Loucy (cell line): ENCODE measurements at regions not wholly inside any gene's neighbourhood (a gene's known extent, or its start where the extent isn't known, plus 50 kb on each side); places are given as distances from the start of the nearest gene placed in this dataset.
"Not testable (repeated sequence)": the region's sequence is repeated elsewhere in the genome, so short reads cannot be mapped to it uniquely, and the experiment has no call there.

Experiments used
- H2AFZ ChIP-seq: fragments of 200-600 bp; sonication (generic); 2 replicates; pipeline ENCODE4 v1.6.0; 2016; ENCODE audit warnings: antibody characterized with exemption, mild to moderate bottlenecking, low read length, moderate library complexity
- H3F3A ChIP-seq: fragments of 200-600 bp; 2 replicates; pipeline ENCODE4 v1.6.0; 2016; ENCODE audit warnings: antibody characterized with exemption, low read depth, mild to moderate bottlenecking
- H3K27me3 ChIP-seq: fragments of 200-600 bp; sonication (generic); 2 replicates; pipeline ENCODE4 v1.6.1; 2014; ENCODE audit warnings: low read length, mild to moderate bottlenecking; ENCODE audit not compliant: insufficient read depth, poor library complexity, severe bottlenecking
- H3K36me3 ChIP-seq: fragments of 200-600 bp; sonication (generic); 2 replicates; pipeline ENCODE4 v1.6.1; 2016; ENCODE audit warnings: low read length; ENCODE audit not compliant: insufficient read depth
- H3K4me1 ChIP-seq: fragments of 200-600 bp; sonication (generic); 2 replicates; pipeline ENCODE4 v1.5.1; 2014; ENCODE audit warnings: low read length, mild to moderate bottlenecking; ENCODE audit not compliant: insufficient read depth, poor library complexity, severe bottlenecking
- H3K4me2 ChIP-seq: fragments of 200-600 bp; sonication (generic); 2 replicates; pipeline ENCODE4 v1.6.0; 2014; ENCODE audit warnings: antibody characterized with exemption, low read length, low read depth, mild to moderate bottlenecking; ENCODE audit not compliant: poor library complexity, severe bottlenecking
- H3K4me3 ChIP-seq: fragments of 200-600 bp; sonication (generic); 2 replicates; pipeline ENCODE4 v1.5.1; 2014; ENCODE audit warnings: low read length, mild to moderate bottlenecking, mixed read lengths; ENCODE audit not compliant: poor library complexity, severe bottlenecking
- H3K79me2 ChIP-seq: fragments of 200-600 bp; sonication (generic); 2 replicates; pipeline ENCODE4 v1.6.1; 2014; ENCODE audit warnings: low read length; ENCODE audit not compliant: insufficient read depth
- H3K9ac ChIP-seq: fragments of 200-600 bp; sonication (generic); 2 replicates; pipeline ENCODE4 v1.6.0; 2014; ENCODE audit warnings: mild to moderate bottlenecking, low read depth, low read length, moderate library complexity; ENCODE audit not compliant: poor library complexity, severe bottlenecking
- H3K9me2 ChIP-seq: fragments of 200-600 bp; sonication (generic); replicated peaks from 2 replicates; pipeline ENCODE4 v1.6.1; 2016; ENCODE audit warnings: low read depth, low read length, mixed read lengths
- H3K9me3 ChIP-seq: fragments of 200-600 bp; sonication (generic); 2 replicates; pipeline ENCODE4 v1.6.1; 2014; ENCODE audit warnings: mild to moderate bottlenecking, antibody characterized with exemption, low read length, low read depth; ENCODE audit not compliant: insufficient read depth
- H4K20me1 ChIP-seq: fragments of 200-600 bp; sonication (generic); 2 replicates; pipeline ENCODE4 v1.6.0; 2014; ENCODE audit warnings: antibody characterized with exemption, low read length, mild to moderate bottlenecking; ENCODE audit not compliant: insufficient read depth, poor library complexity, severe bottlenecking

GRCh38 chr2:87569689-87570397 is 178.0 kb upstream of the PLGLB2 start:
- H3F3A ChIP-seq, H3K36me3 ChIP-seq, H3K9ac ChIP-seq, H3K9me2 ChIP-seq, H3K9me3 ChIP-seq, H3K4me3 ChIP-seq, H3K4me1 ChIP-seq, H3K27me3 ChIP-seq, H4K20me1 ChIP-seq, H2AFZ ChIP-seq, H3K79me2 ChIP-seq, H3K4me2 ChIP-seq: not testable (repeated sequence)

- not testable (repeated sequence) for H3K9me3 ChIP-seq, H3K9me2 ChIP-seq, H3K4me2 ChIP-seq, H3K4me1 ChIP-seq, H2AFZ ChIP-seq, H4K20me1 ChIP-seq, H3K9ac ChIP-seq, H3K36me3 ChIP-seq, H3K27me3 ChIP-seq, H3K4me3 ChIP-seq, H3K79me2 ChIP-seq, H3F3A ChIP-seq
Measured at GRCh38 chr2:87571889-87572465, 175.9 kb upstream of the PLGLB2 start.

DNA sequence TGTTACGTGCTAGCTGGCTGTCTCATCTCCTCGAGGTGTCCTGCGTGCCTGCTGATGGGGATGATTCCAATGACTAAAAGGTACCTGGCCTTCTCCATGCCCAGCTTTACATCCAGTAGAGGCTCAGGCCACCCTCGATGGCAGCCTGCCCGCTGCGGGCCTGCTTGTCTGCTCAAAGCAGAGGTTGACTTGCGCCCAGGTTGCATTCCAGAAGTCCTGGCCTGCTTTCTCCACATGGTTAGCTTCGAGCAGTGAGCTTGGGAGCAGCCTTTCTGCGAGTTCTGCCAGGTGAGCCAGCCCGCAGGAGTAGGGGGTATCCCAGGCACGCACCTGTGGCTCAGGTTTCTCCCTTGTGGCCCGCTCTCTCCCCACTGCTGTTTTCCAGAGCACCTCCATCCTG is 175.0 kb upstream of the PLGLB2 start:
- not testable (repeated sequence) for H3K79me2 ChIP-seq, H3K9me2 ChIP-seq, H3K9ac ChIP-seq, H3F3A ChIP-seq, H3K4me2 ChIP-seq, H3K4me3 ChIP-seq, H4K20me1 ChIP-seq, H3K27me3 ChIP-seq, H3K9me3 ChIP-seq, H3K4me1 ChIP-seq, H3K36me3 ChIP-seq, H2AFZ ChIP-seq

GRCh38 chr2:87573386-87574192 is 174.3 kb upstream of the PLGLB2 start:
- not testable (repeated sequence) for H3K36me3 ChIP-seq, H3K9ac ChIP-seq, H2AFZ ChIP-seq, H4K20me1 ChIP-seq, H3K4me3 ChIP-seq, H3K4me2 ChIP-seq, H3K4me1 ChIP-seq, H3F3A ChIP-seq, H3K27me3 ChIP-seq, H3K9me2 ChIP-seq, H3K9me3 ChIP-seq, H3K79me2 ChIP-seq

DNA sequence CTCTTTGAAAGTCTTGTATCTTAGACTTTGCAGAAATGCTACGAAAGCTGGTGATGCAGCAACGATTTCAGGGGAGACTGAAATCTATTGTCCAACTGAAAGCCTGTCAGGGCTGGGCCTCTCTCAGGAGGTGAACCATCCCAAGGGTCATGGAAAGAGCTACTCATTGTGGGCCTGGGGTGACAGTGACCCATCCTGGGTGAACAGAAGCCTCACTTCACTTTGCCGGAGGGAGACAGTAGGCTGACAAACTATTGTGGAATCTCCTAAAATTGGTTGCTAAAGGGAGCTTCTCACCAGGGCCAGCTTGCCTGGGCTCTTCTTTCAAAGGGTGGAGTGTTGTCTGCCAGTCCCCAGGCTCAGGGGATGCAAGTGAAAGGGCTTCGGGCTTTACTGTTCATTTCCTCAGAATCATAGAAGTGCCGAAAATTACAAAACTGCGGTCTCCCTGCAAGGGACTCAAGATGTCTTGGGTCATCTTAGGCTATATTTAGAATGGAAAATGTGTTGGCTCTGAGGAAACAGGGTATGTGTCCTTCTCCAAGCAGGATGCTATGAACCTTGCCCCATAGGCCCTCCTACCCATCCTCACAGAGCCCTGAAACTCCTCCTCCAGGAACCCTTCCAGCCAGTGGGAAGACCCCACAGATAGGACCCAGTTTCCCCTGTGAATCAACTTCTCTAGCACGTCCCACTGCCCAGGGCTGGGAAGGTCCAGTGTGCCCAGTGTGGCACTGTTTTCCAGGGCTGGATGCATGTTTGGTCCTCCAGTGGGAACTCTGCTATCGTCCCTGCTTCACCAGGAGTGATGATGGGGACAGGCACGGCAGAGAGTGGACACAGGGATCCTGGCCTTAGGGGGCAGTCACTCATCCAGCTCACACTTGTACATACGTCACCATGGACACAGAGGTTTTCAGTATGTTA is 173.4 kb upstream of the PLGLB2 start:
- not testable (repeated sequence) for H3K4me2 ChIP-seq, H3K9me2 ChIP-seq, H3K27me3 ChIP-seq, H2AFZ ChIP-seq, H3K36me3 ChIP-seq, H3K4me3 ChIP-seq, H3K9me3 ChIP-seq, H3K9ac ChIP-seq, H3F3A ChIP-seq, H3K79me2 ChIP-seq, H4K20me1 ChIP-seq, H3K4me1 ChIP-seq

DNA sequence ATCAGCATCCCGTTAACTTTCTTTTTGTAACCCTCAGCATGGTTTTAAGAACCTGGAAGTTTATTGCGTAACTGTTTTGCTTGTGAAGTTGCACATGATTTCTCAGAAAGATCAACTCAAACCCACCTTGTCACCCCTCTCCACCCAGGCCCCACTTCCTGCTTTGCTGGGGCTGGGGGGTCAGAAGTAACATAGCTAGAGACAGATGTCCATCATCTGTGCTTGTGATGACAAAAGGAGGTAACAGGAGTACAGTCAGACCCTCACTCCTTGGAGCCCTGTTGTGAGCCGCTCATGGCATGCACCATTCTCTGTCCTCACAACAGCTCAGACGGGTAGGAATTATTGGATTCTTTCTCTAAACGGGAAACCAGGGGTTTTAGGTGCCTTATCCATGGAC is 172.7 kb upstream of the PLGLB2 start:
- H3K79me2 ChIP-seq, H3K9me2 ChIP-seq, H3K4me2 ChIP-seq, H3F3A ChIP-seq, H3K4me1 ChIP-seq, H2AFZ ChIP-seq, H3K27me3 ChIP-seq, H3K4me3 ChIP-seq, H3K9ac ChIP-seq, H3K36me3 ChIP-seq, H3K9me3 ChIP-seq, H4K20me1 ChIP-seq: not testable (repeated sequence)

GRCh38 chr2:87577358-87577757 is 170.5 kb upstream of the PLGLB2 start:
- not testable (repeated sequence) for H2AFZ ChIP-seq, H3K9me2 ChIP-seq, H3K9ac ChIP-seq, H3K4me1 ChIP-seq, H3K79me2 ChIP-seq, H3K9me3 ChIP-seq, H3K4me2 ChIP-seq, H4K20me1 ChIP-seq, H3K27me3 ChIP-seq, H3F3A ChIP-seq, H3K36me3 ChIP-seq, H3K4me3 ChIP-seq
